Ovary (tissue), 7 donors: ENCODE measurements at regions not wholly inside any gene's neighbourhood (a gene's known extent, or its start where the extent isn't known, plus 50 kb on each side); places are given as distances from the start of the nearest gene placed in this dataset.

Experiments used
- DNase-seq, 5 donors: peaks; one replicate each; pipeline ENCODE4 v3.0.0-alpha.2; 2019 to 2020
- H3K27ac ChIP-seq, 2 donors: fragments of 200-600 bp; one replicate each; pipeline versions ENCODE4 v1.5.1 to v1.8.0; 2019 to 2022
- H3K27me3 ChIP-seq: fragments of 200-600 bp; one replicate; pipeline ENCODE4 v1.8.0; 2022
- H3K36me3 ChIP-seq: fragments of 200-600 bp; sonication (generic); one replicate; pipeline ENCODE4 v1.5.1; 2019
- H3K4me1 ChIP-seq: one replicate; pipeline ENCODE4 v1.8.1; 2013; ENCODE audit warnings: mild to moderate bottlenecking, moderate library complexity; ENCODE audit not compliant: insufficient read depth
- H3K4me3 ChIP-seq: fragments of 200-600 bp; sonication (generic); one replicate; pipeline ENCODE4 v1.5.1; 2017
- H3K9me3 ChIP-seq, 2 donors: fragments of 200-600 bp in 1 of 2; sonication (generic) in 1 of 2; one replicate each; pipeline versions ENCODE4 v1.5.1 to v1.8.1; 2013 to 2019; ENCODE audit warnings: mild to moderate bottlenecking in 1 of 2, moderate library complexity in 1 of 2
- EP300 ChIP-seq: sonication (generic); formaldehyde crosslinking; IDR thresholded peaks from one replicate; pipeline ENCODE4 v1.6.1; 2017; ENCODE audit warnings: antibody characterized with exemption
- POLR2A ChIP-seq: fragments of 450-650 bp; IDR thresholded peaks from one replicate; pipeline ENCODE4 v1.6.1; 2017; ENCODE audit warnings: antibody characterized with exemption, mild to moderate bottlenecking, moderate library complexity
- WGBS, 3 donors: extraction: QIAGEN DNeasy Blood & Tissue Kit in 1 of 3; methylation state at CpG; one replicate each; pipeline versions ENCODE4 v1.1.5 to v1.1.7; 2013 to 2017; 5-methylcytosine and 5-hydroxymethylcytosine counted together
- intact Hi-C, 4 donors: fragments of 100-400 bp; cut with DNase I; formaldehyde crosslinking; loops; one replicate each; pipeline versions ENCODE4 v1.11.0 to v1.15.1; 2022 to 2023
- TF ChIP-seq, protein P1 (sequence below), 3 donors: fragments of 450-650 bp in 2 of 3; fragments of 200-600 bp in 1 of 3; IDR thresholded peaks; one replicate each; pipeline versions ENCODE4 v1.5.1 to v1.8.0; 2016 to 2022; ENCODE audit warnings: antibody characterized with exemption in 3 of 3, mild to moderate bottlenecking in 1 of 3
- donor health status: DM: no; HTN: no; CAD: no; lungs with moderate emphysema.
- donor health status: DM: no; HTN: no; CAD: no.
- donor health status: Bipolar disorder and iron deficiency.
- donor health status: DM: no; HTN: no; CAD: no.
- donor health status: DM: yes; HTN: yes; CAD: no.

DNA sequence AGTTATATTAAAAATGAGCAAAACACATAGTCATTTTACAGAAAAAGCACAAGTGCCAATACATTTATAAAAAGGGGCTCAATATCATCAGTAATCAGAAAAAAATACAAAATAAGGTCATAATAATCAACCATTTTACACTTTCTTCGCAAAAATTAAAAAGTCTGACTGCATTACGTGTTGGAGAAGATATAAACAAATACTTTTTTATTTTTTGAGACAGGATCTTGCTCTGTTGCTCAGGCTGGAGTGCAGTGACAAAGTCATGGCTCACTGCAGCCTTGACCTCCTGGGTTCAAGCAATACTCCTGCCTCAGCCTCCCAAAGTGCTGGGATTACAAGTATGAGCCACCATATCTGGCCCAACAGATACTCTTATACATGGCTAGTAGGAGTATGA is 181.5 kb upstream of the DIO3 start:
- H3K4me3 ChIP-seq, result no peak overlapping the region
- intact Hi-C loops, result no loop called here
- TF ChIP-seq, protein P1, sequence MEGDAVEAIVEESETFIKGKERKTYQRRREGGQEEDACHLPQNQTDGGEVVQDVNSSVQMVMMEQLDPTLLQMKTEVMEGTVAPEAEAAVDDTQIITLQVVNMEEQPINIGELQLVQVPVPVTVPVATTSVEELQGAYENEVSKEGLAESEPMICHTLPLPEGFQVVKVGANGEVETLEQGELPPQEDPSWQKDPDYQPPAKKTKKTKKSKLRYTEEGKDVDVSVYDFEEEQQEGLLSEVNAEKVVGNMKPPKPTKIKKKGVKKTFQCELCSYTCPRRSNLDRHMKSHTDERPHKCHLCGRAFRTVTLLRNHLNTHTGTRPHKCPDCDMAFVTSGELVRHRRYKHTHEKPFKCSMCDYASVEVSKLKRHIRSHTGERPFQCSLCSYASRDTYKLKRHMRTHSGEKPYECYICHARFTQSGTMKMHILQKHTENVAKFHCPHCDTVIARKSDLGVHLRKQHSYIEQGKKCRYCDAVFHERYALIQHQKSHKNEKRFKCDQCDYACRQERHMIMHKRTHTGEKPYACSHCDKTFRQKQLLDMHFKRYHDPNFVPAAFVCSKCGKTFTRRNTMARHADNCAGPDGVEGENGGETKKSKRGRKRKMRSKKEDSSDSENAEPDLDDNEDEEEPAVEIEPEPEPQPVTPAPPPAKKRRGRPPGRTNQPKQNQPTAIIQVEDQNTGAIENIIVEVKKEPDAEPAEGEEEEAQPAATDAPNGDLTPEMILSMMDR (IDR thresholded peaks at IDR 0.05), result no peak
- TF ChIP-seq POLR2A (no peak), EP300 (no peak)
- H3K27me3 ChIP-seq, result no peaks in the 10 kb centered on the region
- 45 to 81% (median 46%) methylated on average over 2 of the region's 2 CpGs for WGBS, 3 donors
- peaks cover 2% of the 10 kb centered on the region for H3K4me1 ChIP-seq
- no peaks in the 10 kb centered on the region for H3K36me3 ChIP-seq
- no peaks in the 10 kb centered on the region for H3K9me3 ChIP-seq
- no peak for DNase-seq
- H3K27ac ChIP-seq, result no peak overlapping the region

DNA sequence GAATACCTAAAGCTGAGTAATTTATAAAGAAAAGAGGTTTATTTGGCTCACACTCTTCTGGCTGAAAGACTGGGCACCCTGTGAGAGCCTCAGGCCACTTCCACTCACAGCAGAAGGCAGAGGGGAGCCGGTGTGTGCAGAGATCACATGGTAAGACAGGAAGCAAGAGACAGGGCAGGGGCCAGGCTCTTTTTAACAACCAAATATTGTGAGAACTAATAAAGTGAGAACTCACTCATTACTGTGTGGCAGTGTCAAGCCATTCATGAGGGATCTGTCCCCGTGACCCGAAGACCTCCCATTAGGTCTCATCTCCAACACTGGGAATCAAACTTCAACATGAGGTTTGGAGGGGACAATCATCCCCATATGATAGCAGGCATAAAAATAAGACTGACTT is 180.8 kb upstream of the DIO3 start:
- no peak for DNase-seq
- Histone ChIP-seq H3K36me3 (no peaks in the 10 kb centered on the region), H3K9me3 (no peaks in the 10 kb centered on the region), H3K27me3 (no peaks in the 10 kb centered on the region), H3K4me3 (no peak overlapping the region), H3K4me1 (peaks cover 2% of the 10 kb centered on the region), H3K27ac (no peak overlapping the region)
- WGBS, 3 donors, result 91 to 93% (median 91%) methylated on average over 3 of the region's 3 CpGs
- no peak for TF ChIP-seq EP300
- no peak for TF ChIP-seq POLR2A
- TF ChIP-seq, protein P1 (IDR thresholded peaks at IDR 0.05), result no peak
- intact Hi-C loops, result no loop called here

DNA sequence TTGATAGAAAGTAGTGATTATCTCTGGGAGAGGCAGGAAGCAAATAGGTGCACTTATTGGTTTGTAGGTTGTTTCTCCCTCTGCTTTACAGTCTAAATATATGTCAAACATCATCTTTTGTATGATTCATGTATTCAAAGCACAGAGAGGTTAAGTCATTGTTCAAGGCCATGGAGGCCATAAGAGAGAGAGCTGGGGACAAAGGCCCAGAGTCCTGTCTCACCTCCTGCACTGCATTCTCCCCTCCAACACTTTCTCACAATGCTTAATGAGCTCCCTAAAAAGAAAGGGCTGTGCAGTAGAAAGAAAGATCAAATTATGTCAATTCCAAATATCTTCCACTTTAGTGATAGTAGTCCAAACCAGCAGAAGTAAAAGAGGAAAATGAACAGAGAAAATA is 180.4 kb upstream of the DIO3 start:
- Histone ChIP-seq H3K36me3 (no peaks in the 10 kb centered on the region), H3K4me3 (no peak overlapping the region), H3K4me1 (peaks cover 2% of the 10 kb centered on the region), H3K27ac (no peak overlapping the region), H3K9me3 (no peaks in the 10 kb centered on the region), H3K27me3 (no peaks in the 10 kb centered on the region)
- intact Hi-C loops, result no loop called here
- no peak for TF ChIP-seq POLR2A
- DNase-seq, result no peak

DNA sequence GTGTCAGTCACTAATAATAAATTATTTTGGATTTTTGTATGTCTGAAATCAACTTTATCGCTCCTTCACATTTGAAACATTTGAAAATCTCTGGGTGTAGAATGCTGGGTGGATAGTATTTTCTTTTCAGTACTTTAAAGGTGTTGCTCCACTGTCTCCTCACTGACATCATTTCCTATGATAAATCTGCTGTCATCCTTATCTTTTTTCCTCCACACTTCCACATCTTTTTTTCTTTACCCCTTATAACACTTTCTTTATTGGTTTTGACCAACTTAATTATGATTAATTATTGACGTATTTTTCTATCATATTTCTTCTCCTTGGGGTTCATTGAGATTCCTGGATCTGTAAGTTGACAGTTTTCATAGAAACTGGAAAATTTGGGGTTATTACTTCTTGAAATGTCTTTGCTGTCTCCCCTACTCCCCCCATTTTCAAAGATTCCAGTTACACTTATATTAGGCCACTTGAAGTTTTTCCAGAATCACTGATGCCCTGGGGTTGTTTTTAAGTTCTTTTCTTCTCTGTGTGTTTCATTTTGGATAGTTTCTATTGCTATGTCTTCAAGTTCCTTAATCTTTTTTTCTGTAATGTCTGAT is 177.5 kb upstream of the DIO3 start:
- Histone ChIP-seq H3K9me3 (no peaks in the 10 kb centered on the region), H3K4me1 (no peaks in the 10 kb centered on the region), H3K4me3 (no peak overlapping the region), H3K27ac (no peak overlapping the region), H3K36me3 (no peaks in the 10 kb centered on the region), H3K27me3 (no peaks in the 10 kb centered on the region)
- TF ChIP-seq, protein P1 (IDR thresholded peaks at IDR 0.05), result no peak
- TF ChIP-seq POLR2A (no peak), EP300 (no peak)
- no peak for DNase-seq
- 90 to 94% (median 93%) methylated on average over 2 of the region's 2 CpGs for WGBS, 3 donors
- intact Hi-C loops, result no loop called here

DNA sequence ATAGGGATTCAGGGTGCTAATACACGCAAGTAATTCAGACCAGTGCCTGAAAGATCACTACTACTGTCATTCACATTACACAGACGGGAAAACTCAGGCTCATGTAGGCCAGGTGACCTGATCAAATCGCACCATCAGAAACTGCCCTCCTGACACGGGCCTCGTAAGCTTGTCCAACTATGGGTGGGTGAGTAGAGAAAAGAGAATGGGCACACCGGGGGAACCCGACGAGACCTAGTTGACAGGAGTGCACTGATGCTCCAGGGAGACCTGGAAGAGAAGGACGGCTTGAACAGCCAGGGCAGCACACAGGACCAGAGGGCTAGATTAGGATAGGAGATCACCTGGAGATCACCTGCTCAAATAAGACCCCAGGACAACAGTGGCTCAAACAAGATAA is 166.9 kb upstream of the DIO3 start:
- no peak for DNase-seq
- H3K9me3 ChIP-seq, result no peaks in the 10 kb centered on the region
- H3K27ac ChIP-seq, result no peak overlapping the region
- 89 to 96% (median 96%) methylated on average over 9 of the region's 9 CpGs for WGBS, 3 donors
- no peaks in the 10 kb centered on the region for H3K27me3 ChIP-seq
- H3K4me3 ChIP-seq, result no peak overlapping the region
- TF ChIP-seq, protein P1 (IDR thresholded peaks at IDR 0.05), result no peak
- TF ChIP-seq POLR2A, result no peak
- TF ChIP-seq EP300, result no peak
- no peaks in the 10 kb centered on the region for H3K4me1 ChIP-seq
- intact Hi-C loops, result no loop called here
- H3K36me3 ChIP-seq, result no peaks in the 10 kb centered on the region
